Pancreas (tissue), 10 donors: ENCODE measurements at regions not wholly inside any gene's neighbourhood (a gene's known extent, or its start where the extent isn't known, plus 50 kb on each side); places are given as distances from the start of the nearest gene placed in this dataset.
A peak's percentile ranks its signal among the peaks of the same experiment; 100 is the strongest.

Source experiments
- ATAC-seq, 4 donors: fragments of 200-7000 bp; cut with Tn5 transposase; one replicate each; pipeline versions ENCODE4 v1.8.0 to v1.9.1; 2020; ENCODE audit warnings: mild to moderate bottlenecking in 4 of 4, moderate library complexity in 4 of 4
- DNase-seq, 6 donors: peaks; one replicate each; pipeline ENCODE4 v3.0.0-alpha.2; 2020
- FAIRE-seq: peaks from 2 replicates; lab custom pipeline; 2012; peaks lifted over from hg19 to GRCh38; lab: Jason Lieb, UNC
- H3K27ac ChIP-seq, 4 donors: fragments of 200-600 bp; sonication (generic); 1 replicate in 3 of 4; 2 replicates in 1 of 4; pipeline versions ENCODE4 v1.5.0 to v1.8.0; 2020
- H3K27me3 ChIP-seq, 4 donors: fragments of 200-600 bp; one replicate each; pipeline ENCODE4 v1.8.0; 2021
- H3K36me3 ChIP-seq, 3 donors: fragments of 200-600 bp; sonication (generic) in 1 of 3; one replicate each; pipeline versions ENCODE4 v1.5.0 to v1.8.0; 2020 to 2021
- H3K4me1 ChIP-seq, 3 donors: fragments of 200-600 bp; one replicate each; pipeline ENCODE4 v1.8.0; 2021
- H3K4me3 ChIP-seq, 4 donors: fragments of 200-600 bp; sonication (generic) in 2 of 4; one replicate each; pipeline versions ENCODE4 v1.5.0 to v1.8.0; 2020 to 2021
- H3K9me3 ChIP-seq, 4 donors: fragments of 200-600 bp; one replicate each; pipeline ENCODE4 v1.8.0; 2021
- WGBS, 2 donors: extraction: QIAGEN DNeasy Blood & Tissue Kit; methylation state at CpG; one replicate each; pipeline ENCODE4 v1.1.7; 2013; 5-methylcytosine and 5-hydroxymethylcytosine counted together
- intact Hi-C, 3 donors: fragments of 100-400 bp; cut with DNase I; formaldehyde crosslinking; loops; one replicate each; pipeline versions ENCODE4 v1.11.1 to v1.14.2; 2022
- TF ChIP-seq, protein P1 (sequence below), 4 donors: fragments of 200-600 bp; sonication (generic) in 3 of 4; IDR thresholded peaks; one replicate each; pipeline versions ENCODE4 v1.5.0 to v1.8.0; 2021; ENCODE audit warnings: antibody characterized with exemption in 4 of 4
- donor health status: healthy with polysubstance abuse.
- donor health status: DM: no; HTN: no; CAD: no; lungs with moderate emphysema.
- donor health status: DM: no; HTN: no; CAD: no.
- donor health status: control.
- donor health status: control.
- donor health status: Bipolar disorder and iron deficiency.
- donor health status: DM: yes; HTN: yes; CAD: no.
- donor health status: DM: no; HTN: no; CAD: no.
- donor health status: DM: no; HTN: no; CAD: no.
- donor health status: DM: yes; HTN: yes; CAD: no.

DNA sequence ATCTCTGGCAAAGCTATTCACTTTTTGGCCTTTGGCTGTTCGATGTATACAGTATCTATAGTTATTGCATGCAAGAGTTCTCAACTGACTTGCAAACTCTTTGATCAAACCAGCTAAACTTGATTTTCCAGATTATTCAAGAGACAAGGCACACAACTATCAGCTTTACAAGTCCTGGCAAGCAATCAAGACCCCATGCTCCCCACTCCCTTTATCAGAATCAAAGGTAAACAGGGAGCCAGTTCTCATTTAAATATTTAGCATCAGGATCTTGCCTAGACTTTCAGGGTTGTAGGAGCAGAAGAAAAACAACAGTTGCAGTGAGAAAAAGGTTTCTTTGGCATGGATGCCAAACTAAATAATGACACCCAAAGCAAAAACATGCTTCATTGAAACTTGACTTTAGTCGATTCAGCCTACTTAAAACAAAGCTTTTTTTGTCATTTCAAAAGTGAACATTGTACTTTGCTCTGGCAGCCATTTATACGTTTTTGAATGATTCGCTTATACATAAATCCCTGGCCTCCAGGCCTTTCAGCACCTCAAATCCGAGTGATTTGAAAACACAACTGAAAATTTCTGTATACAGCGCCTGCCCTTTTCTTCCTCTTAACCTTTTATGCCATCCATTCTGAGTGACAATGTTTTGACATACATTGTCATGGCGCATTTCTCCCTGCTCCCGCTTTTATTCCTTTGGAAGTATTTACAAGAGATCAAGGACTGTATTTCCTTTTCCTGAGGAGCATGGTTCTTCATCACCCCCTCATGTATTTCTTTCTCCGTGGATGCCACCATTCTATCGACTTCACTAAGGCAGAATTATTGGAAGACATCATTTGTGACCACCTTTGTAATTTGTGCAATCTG lies 340.8 kb downstream of the KLF5 start:
- no peaks in the 10 kb centered on the region for H3K36me3 ChIP-seq
- peak in 3 of 4 donors; percentile 47 to 59 (median 58) for ATAC-seq
- no peaks in the 10 kb centered on the region for H3K9me3 ChIP-seq
- DNase-seq = no peak
- peaks cover 3 to 8% (median 5%) of the 10 kb centered on the region in 3 donors for H3K4me1 ChIP-seq
- H3K27ac ChIP-seq = peak overlapping the region in 2 of 4 donors; percentile 1 to 8
- intact Hi-C loops = no loop called here
- FAIRE-seq = no peak
- WGBS, 2 donors = 57 to 62% methylated on average over 10 of the region's 10 CpGs
- TF ChIP-seq, protein P1, sequence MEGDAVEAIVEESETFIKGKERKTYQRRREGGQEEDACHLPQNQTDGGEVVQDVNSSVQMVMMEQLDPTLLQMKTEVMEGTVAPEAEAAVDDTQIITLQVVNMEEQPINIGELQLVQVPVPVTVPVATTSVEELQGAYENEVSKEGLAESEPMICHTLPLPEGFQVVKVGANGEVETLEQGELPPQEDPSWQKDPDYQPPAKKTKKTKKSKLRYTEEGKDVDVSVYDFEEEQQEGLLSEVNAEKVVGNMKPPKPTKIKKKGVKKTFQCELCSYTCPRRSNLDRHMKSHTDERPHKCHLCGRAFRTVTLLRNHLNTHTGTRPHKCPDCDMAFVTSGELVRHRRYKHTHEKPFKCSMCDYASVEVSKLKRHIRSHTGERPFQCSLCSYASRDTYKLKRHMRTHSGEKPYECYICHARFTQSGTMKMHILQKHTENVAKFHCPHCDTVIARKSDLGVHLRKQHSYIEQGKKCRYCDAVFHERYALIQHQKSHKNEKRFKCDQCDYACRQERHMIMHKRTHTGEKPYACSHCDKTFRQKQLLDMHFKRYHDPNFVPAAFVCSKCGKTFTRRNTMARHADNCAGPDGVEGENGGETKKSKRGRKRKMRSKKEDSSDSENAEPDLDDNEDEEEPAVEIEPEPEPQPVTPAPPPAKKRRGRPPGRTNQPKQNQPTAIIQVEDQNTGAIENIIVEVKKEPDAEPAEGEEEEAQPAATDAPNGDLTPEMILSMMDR (IDR thresholded peaks at IDR 0.05) = no peak
- no peaks in the 10 kb centered on the region for H3K27me3 ChIP-seq
- no peak overlapping the region for H3K4me3 ChIP-seq

DNA sequence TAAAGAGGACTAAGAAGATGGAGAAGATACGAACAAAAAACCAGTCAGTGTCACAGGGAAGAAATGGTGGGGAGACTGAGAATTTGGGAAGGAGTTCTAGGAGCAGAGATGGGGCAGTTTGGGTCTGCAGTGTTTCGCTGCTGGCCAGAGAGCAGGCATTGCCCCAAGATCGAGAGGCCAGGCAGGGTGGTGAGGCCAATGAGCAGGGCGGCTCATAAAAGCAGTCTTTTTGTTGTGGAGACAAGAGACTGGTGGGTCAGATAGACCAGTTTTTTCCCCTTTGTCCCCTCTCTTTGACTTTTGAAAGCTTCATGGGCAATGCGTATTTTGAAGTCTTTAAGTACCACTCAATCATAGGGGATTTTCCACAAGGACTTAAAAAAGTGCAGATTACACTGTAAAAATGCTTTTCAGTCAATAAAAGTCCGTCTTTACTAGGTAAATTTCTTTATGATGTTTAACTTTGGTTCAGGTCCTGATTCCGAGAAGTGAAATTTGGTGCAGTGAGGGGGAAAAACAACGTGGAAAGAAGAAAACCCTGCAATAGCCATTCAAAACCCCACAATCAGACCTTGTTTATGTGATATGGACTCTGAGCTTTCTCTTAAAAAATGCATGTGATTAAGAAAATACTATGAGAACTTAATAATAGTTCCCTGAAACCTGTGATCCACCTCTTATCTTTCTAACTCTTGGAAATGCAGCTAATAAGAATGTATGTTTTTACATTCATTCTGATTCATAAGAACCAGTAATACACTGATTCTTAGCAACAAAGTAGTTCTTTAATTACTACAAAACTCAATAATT lies 338.9 kb downstream of the KLF5 start:
- H3K4me3 ChIP-seq = no peak overlapping the region
- H3K27ac ChIP-seq = no peak overlapping the region
- DNase-seq = no peak
- peaks cover 3 to 8% (median 5%) of the 10 kb centered on the region in 3 donors for H3K4me1 ChIP-seq
- no peak for FAIRE-seq
- TF ChIP-seq, protein P1 (IDR thresholded peaks at IDR 0.05) = no peak
- no peaks in the 10 kb centered on the region for H3K9me3 ChIP-seq
- intact Hi-C loops = no loop called here
- H3K27me3 ChIP-seq = no peaks in the 10 kb centered on the region
- 65 to 66% methylated on average over 8 of the region's 8 CpGs for WGBS, 2 donors
- no peaks in the 10 kb centered on the region for H3K36me3 ChIP-seq
- no peak for ATAC-seq

DNA sequence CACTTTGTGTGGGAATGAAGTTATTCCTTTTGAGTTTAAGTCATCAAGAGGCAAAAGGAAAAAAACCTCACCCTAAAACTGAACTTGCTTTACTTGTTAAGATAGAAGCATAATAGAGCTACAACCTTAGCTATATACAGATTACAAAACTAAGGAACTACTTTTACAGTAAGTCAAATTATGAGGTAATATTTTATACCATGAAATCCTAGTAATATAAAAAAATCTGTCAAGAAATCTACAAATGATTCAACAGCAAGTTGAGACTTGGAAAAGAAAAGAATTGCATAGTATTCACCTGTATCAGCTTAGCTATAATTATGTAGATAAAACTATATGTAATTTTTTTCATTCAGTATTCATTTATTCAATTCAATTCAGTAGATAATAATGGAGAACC lies 335.3 kb downstream of the KLF5 start:
- H3K36me3 ChIP-seq = no peaks in the 10 kb centered on the region
- TF ChIP-seq, protein P1 (IDR thresholded peaks at IDR 0.05) = no peak
- no peaks in the 10 kb centered on the region for H3K9me3 ChIP-seq
- no peak for DNase-seq
- no peak for FAIRE-seq
- intact Hi-C loops = no loop called here
- H3K27ac ChIP-seq = no peak overlapping the region
- no peak for ATAC-seq
- H3K4me3 ChIP-seq = no peak overlapping the region
- H3K27me3 ChIP-seq = no peaks in the 10 kb centered on the region
- H3K4me1 ChIP-seq = peaks cover 0 to under 1% (median 0%) of the 10 kb centered on the region in 3 donors

- WGBS, 2 donors = 87 to 94% methylated on average over 2 of the region's 2 CpGs
- FAIRE-seq (no peak), DNase-seq (no peak), ATAC-seq (no peak)
- no peaks in the 10 kb centered on the region for H3K27me3 ChIP-seq
- TF ChIP-seq, protein P1 (IDR thresholded peaks at IDR 0.05) = no peak
- no peak overlapping the region for H3K27ac ChIP-seq
- H3K4me1 ChIP-seq = no peaks in the 10 kb centered on the region
- intact Hi-C loops = no loop called here
- no peaks in the 10 kb centered on the region for H3K9me3 ChIP-seq
- H3K4me3 ChIP-seq = no peak overlapping the region
- H3K36me3 ChIP-seq = no peaks in the 10 kb centered on the region
Observed at GRCh38 chr13:73390100-73390499, 331.3 kb downstream of the KLF5 start.
